Activated T-cell treated with anti-CD3 and anti-CD28 coated beads, Interleukin-2, amount 50 U/mL, for 24 hours (primary cell): ENCODE measurements at regions not wholly inside any gene's neighbourhood (a gene's known extent, or its start where the extent isn't known, plus 50 kb on each side); places are given as distances from the start of the nearest gene placed in this dataset.
"Not testable (repeated sequence)": the region's sequence is repeated elsewhere in the genome, so short reads cannot be mapped to it uniquely, and the experiment has no call there.

Experiments used
- DNase-seq: peaks from one replicate; pipeline ENCODE4 v3.0.0-alpha.2; 2020
- H3K27ac Mint-ChIP-seq: 2 replicates; pipeline ENCODE4 v1.8.0; 2020; ENCODE audit warnings: mild to moderate bottlenecking, mixed read lengths
- H3K27me3 Mint-ChIP-seq: 2 replicates; pipeline ENCODE4 v1.8.0; 2020; ENCODE audit warnings: mixed read lengths
- H3K36me3 Mint-ChIP-seq: 2 replicates; pipeline ENCODE4 v1.8.0; 2020; ENCODE audit warnings: low read depth, mixed read lengths
- H3K4me1 Mint-ChIP-seq: 2 replicates; pipeline ENCODE4 v1.8.0; 2020; ENCODE audit warnings: low read depth, mixed read lengths
- H3K4me3 Mint-ChIP-seq: 2 replicates; pipeline ENCODE4 v1.8.0; 2020; ENCODE audit warnings: mild to moderate bottlenecking, moderate library complexity, mixed read lengths
- H3K9me3 Mint-ChIP-seq: 2 replicates; pipeline ENCODE4 v1.8.0; 2020; ENCODE audit warnings: mixed read lengths

- DNase-seq = no peak
- H3K27me3 Mint-ChIP-seq = peaks cover 2% of the 10 kb centered on the region
- H3K36me3 Mint-ChIP-seq = no peaks in the 10 kb centered on the region
- H3K4me1 Mint-ChIP-seq = no peaks in the 10 kb centered on the region
- no peak overlapping the region for H3K27ac Mint-ChIP-seq
- H3K9me3 Mint-ChIP-seq = no peaks in the 10 kb centered on the region
- H3K4me3 Mint-ChIP-seq = no peak overlapping the region
These were observed 266.5 kb upstream of the UGT8 start for GRCh38 chr4:114332119-114332518.

DNA sequence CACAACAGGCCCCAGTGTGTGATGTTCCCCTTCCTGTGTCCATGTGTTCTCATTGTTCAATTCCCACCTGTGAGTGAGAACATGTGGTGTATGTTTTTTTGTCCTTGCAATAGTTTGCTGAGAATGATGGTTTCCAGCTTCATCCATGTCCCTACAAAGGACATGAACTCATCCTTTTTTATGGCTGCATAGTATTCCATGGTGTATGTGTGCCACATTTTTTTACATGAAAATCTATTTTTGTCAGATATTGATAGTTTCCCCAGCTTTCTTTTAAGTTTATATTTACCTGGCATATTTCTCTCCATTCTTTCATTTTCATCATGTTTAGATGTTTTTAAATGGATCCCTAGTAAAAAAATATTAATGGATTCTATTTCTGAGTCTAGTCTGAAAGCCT lies 264.2 kb upstream of the UGT8 start:
- not testable (repeated sequence) for H3K4me1 Mint-ChIP-seq, H3K36me3 Mint-ChIP-seq, DNase-seq, H3K27me3 Mint-ChIP-seq, H3K4me3 Mint-ChIP-seq, H3K27ac Mint-ChIP-seq, H3K9me3 Mint-ChIP-seq

DNA sequence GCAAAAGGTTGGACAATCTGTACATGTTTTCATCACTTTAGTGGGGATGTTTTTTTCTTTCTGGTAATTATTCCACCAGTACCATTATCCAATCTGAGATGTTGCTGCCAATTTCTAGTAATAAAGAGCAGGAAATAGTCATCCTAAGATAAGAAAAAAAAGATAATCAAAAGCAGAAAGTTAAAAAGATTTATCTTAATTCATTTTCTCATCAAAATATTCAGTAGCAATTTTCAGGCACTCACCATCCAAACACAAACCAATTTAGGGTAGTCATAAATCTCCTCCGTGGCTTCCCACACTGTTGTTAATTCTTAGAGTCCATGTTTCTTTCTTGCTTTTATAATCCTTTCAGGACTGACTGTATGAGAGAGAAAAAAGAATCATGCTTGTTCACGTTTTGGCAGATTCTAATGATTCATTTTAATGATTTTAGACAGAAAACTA lies 263.7 kb upstream of the UGT8 start:
- no peak for DNase-seq
- no peak overlapping the region for H3K27ac Mint-ChIP-seq
- H3K27me3 Mint-ChIP-seq = peaks cover 5% of the 10 kb centered on the region
- H3K9me3 Mint-ChIP-seq = peaks cover 2% of the 10 kb centered on the region
- H3K36me3 Mint-ChIP-seq = no peaks in the 10 kb centered on the region
- no peaks in the 10 kb centered on the region for H3K4me1 Mint-ChIP-seq
- H3K4me3 Mint-ChIP-seq = no peak overlapping the region

- Mint-ChIP-seq H3K27ac (no peak overlapping the region), H3K9me3 (peaks cover 2% of the 10 kb centered on the region), H3K27me3 (peaks cover 5% of the 10 kb centered on the region), H3K36me3 (no peaks in the 10 kb centered on the region), H3K4me1 (no peaks in the 10 kb centered on the region), H3K4me3 (no peak overlapping the region)
- no peak for DNase-seq
These were observed 263.3 kb upstream of the UGT8 start for GRCh38 chr4:114335339-114335738.

DNA sequence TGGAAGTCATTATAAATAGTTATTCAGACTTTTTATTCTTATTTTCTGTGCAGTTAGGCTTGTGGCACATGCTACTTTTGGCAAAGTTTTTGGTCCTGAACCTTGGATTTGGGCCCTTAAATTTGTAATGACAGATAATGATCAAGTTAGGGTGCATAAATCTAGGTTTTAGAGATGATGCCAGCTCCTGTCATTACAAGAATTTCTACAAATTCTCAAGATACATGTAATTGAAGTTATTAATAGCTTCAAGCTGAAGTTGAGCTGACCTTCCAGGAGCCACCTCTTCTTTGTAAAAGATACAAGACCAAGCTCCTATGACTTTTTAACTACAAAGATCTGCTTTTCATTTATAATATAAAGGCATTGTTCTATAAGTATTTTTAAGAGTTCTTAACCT lies 255.6 kb upstream of the UGT8 start:
- Mint-ChIP-seq H3K27ac (no peak overlapping the region), H3K36me3 (no peaks in the 10 kb centered on the region)

DNA sequence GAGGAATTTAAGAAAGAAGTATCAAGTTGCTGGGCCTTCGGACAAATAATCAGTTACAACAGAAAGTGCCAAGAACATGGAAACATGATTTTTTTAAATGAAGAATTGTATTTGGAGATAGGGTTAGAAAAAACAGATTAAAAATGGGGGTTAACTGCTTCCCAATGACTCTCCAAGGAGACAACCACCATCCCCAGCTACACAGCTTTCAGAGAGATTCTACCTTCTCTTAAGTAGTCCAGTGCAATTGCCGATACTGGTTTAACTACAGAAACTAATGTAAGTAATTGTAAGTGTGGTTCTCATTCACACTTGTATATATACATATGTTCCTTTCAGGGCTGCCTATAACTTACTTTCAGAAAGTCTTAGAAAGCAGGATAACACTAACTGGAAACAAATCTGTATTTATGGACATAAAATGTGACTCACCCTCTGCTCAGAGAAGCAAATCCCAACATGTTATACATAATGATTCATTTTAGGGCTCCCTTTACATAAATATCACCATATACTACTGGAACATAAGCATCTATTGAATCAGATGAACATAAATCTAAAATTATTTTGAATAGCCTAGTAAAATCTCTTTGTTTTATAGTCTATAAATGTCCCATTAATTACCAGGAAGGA lies 248.9 kb upstream of the UGT8 start:
- Mint-ChIP-seq H3K9me3 (peaks cover 2% of the 10 kb centered on the region), H3K4me1 (no peaks in the 10 kb centered on the region), H3K27me3 (peaks cover 7% of the 10 kb centered on the region), H3K36me3 (no peaks in the 10 kb centered on the region), H3K27ac (no peak overlapping the region), H3K4me3 (no peak overlapping the region)
- no peak for DNase-seq

More for the DNA sequence above, 255.6 kb upstream of the UGT8 start:
- Mint-ChIP-seq H3K27me3 (peaks cover 8% of the 10 kb centered on the region), H3K9me3 (peaks cover 2% of the 10 kb centered on the region), H3K4me3 (no peak overlapping the region), H3K4me1 (no peaks in the 10 kb centered on the region)
- DNase-seq = no peak

- Mint-ChIP-seq H3K9me3 (no peaks in the 10 kb centered on the region), H3K36me3 (no peaks in the 10 kb centered on the region), H3K4me1 (no peaks in the 10 kb centered on the region), H3K27ac (no peak overlapping the region), H3K4me3 (no peak overlapping the region), H3K27me3 (peaks cover 12% of the 10 kb centered on the region)
- DNase-seq = no peak
These were observed 239.7 kb upstream of the UGT8 start for GRCh38 chr4:114358901-114359300.

DNA sequence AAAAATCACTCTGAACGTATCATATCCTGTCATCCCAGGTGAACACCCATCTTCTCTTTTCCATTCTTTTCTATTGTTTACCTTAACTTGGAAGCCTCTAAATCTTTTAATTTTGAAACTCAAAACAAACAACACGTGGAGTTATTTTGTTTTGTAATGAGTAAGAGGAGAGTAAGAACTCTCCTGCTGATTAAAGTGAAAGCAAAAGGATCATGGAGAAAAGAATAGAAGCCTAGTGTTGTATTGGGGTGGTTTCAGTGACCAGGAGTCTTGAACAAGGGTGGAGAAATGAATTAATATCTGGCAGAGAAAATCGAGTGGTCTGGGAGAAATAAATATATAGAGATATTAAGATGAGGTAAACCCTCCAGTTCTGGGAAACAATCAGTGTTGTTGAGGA lies 237.4 kb upstream of the UGT8 start:
- Mint-ChIP-seq H3K9me3 (no peaks in the 10 kb centered on the region), H3K27ac (no peak overlapping the region), H3K4me1 (no peaks in the 10 kb centered on the region), H3K36me3 (no peaks in the 10 kb centered on the region), H3K4me3 (no peak overlapping the region), H3K27me3 (peaks cover 13% of the 10 kb centered on the region)
- DNase-seq = no peak

DNA sequence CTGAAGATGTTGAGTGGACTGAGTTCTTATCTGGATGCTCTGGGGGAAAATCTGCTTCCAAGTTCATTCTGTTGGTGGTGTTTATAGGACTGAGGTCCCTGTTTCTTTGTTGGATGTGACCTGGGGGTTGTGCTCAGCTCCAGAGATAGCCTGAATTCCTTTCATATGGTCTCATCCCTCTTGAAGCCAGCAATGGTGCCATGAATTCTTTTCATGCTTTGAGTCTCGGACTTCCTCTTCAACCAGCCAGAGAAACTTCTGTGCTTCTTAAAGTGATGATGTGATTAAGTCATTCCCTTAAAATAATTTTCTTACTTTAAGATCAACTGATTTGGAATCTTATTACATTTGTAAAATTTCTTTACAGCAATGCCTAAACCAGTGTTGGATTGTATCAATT lies 233.8 kb upstream of the UGT8 start:
- Mint-ChIP-seq H3K27me3 (peaks cover 17% of the 10 kb centered on the region), H3K4me3 (no peak overlapping the region), H3K4me1 (no peaks in the 10 kb centered on the region), H3K36me3 (no peaks in the 10 kb centered on the region), H3K9me3 (no peaks in the 10 kb centered on the region), H3K27ac (no peak overlapping the region)
- DNase-seq = no peak

DNA sequence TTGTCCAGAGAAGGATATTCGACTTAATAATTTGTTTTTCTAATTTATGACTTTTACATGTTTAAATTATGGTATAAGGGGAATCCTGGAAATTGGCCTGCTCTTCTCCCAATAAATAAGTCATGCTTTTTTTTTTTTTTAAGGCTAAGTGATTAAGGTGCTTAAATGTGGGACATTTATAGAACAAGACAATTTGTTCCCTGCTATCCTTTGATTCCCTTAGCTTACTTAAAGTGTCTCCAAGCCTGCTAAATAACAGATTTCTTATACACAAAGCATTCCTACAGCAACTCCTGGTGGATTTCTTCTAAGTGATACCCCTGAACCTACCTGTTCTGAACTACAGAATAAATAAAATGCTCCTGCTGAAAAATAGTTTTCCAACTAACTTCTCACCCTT lies 233.0 kb upstream of the UGT8 start:
- H3K27me3 Mint-ChIP-seq = peaks cover 17% of the 10 kb centered on the region
- H3K9me3 Mint-ChIP-seq = no peaks in the 10 kb centered on the region
- DNase-seq = no peak
- H3K36me3 Mint-ChIP-seq = no peaks in the 10 kb centered on the region
- no peak overlapping the region for H3K4me3 Mint-ChIP-seq
- no peak overlapping the region for H3K27ac Mint-ChIP-seq
- no peaks in the 10 kb centered on the region for H3K4me1 Mint-ChIP-seq

- Mint-ChIP-seq H3K4me1 (no peaks in the 10 kb centered on the region), H3K27me3 (peaks cover 19% of the 10 kb centered on the region), H3K36me3 (no peaks in the 10 kb centered on the region), H3K9me3 (no peaks in the 10 kb centered on the region), H3K4me3 (no peak overlapping the region), H3K27ac (no peak overlapping the region)
- no peak for DNase-seq
These were observed 232.2 kb upstream of the UGT8 start for GRCh38 chr4:114366368-114366767.

DNA sequence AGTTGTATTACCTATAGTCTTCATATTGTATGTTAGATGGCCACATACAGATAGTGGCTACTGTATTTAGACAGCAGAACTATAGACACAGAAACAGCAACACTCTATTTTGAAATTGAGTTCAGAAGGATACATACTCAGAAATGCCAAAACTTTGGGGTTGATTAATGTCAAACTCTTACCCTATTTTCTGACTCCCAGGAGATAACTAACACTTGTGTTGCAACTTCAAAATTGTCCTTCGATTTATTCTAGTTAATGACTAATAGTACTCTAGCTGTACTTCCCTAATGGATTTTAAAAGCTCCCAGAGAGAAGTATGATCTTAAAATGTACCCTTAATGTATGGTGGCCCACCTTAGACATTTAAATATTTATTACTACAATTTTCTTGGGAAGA lies 229.9 kb upstream of the UGT8 start:
- H3K9me3 Mint-ChIP-seq = no peaks in the 10 kb centered on the region
- DNase-seq = no peak
- peaks cover 17% of the 10 kb centered on the region for H3K27me3 Mint-ChIP-seq
- no peaks in the 10 kb centered on the region for H3K4me1 Mint-ChIP-seq
- H3K27ac Mint-ChIP-seq = no peak overlapping the region
- no peak overlapping the region for H3K4me3 Mint-ChIP-seq
- no peaks in the 10 kb centered on the region for H3K36me3 Mint-ChIP-seq

DNA sequence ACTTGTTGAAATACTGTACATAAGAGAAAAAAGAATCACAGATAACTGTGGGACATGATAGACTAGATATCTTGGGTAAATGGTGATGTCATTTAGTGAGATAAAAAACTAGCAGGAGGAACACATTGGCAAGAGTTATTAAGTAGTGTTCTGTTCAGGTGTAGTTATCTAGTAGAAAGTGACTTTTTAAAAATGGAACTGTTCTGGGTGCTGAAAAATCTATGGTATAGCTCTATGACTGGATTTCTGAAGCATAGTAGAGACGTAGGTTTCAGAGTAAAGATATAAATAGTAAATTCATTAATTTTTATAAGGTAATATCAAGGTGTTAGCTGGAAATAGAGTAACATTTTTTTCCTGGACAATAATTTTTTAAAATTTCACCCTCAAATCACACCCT lies 225.1 kb upstream of the UGT8 start:
- Mint-ChIP-seq H3K9me3 (no peaks in the 10 kb centered on the region), H3K36me3 (no peaks in the 10 kb centered on the region), H3K4me3 (no peak overlapping the region), H3K4me1 (no peaks in the 10 kb centered on the region), H3K27me3 (peaks cover 16% of the 10 kb centered on the region), H3K27ac (no peak overlapping the region)
- no peak for DNase-seq

GRCh38 chr4:114378305-114378903 lies 220.2 kb upstream of the UGT8 start:
- Mint-ChIP-seq H3K27me3 (peaks cover 12% of the 10 kb centered on the region), H3K4me1 (no peaks in the 10 kb centered on the region), H3K27ac (no peak overlapping the region), H3K4me3 (no peak overlapping the region), H3K36me3 (no peaks in the 10 kb centered on the region), H3K9me3 (no peaks in the 10 kb centered on the region)
- no peak for DNase-seq

GRCh38 chr4:114383067-114383466 lies 215.5 kb upstream of the UGT8 start:
- no peak for DNase-seq
- no peaks in the 10 kb centered on the region for H3K9me3 Mint-ChIP-seq
- H3K4me3 Mint-ChIP-seq = no peak overlapping the region
- peaks cover 8% of the 10 kb centered on the region for H3K27me3 Mint-ChIP-seq
- H3K27ac Mint-ChIP-seq = no peak overlapping the region
- no peaks in the 10 kb centered on the region for H3K4me1 Mint-ChIP-seq
- no peaks in the 10 kb centered on the region for H3K36me3 Mint-ChIP-seq

DNA sequence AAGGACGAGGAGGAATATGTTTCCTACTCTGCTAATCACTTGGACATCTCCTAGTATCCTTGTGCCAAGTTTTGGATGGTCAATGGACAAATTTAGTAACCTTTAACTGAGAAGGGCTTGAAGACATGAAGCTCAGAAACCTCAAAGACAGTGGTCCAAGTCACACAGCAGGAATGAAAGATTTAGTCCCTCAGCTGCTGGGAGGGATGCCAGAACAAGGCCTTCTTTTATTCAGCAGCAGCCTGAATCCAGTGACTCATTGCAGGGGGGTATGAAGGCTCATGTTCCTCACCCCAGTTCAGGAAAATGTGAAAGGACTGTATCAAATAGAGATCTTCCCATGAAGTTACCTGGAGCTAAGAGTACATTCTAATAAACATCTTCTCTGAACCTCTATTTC lies 214.9 kb upstream of the UGT8 start:
- H3K27me3 Mint-ChIP-seq = peaks cover 8% of the 10 kb centered on the region

More for the DNA sequence above, 214.9 kb upstream of the UGT8 start:
- no peak overlapping the region for H3K27ac Mint-ChIP-seq
- no peaks in the 10 kb centered on the region for H3K9me3 Mint-ChIP-seq
- no peaks in the 10 kb centered on the region for H3K36me3 Mint-ChIP-seq
- H3K4me1 Mint-ChIP-seq = no peaks in the 10 kb centered on the region
- H3K4me3 Mint-ChIP-seq = no peak overlapping the region
- no peak for DNase-seq
